SK-N-SH treated with all-trans-retinoic acid at 6 μM for 48 hours (cell line): ENCODE measurements at regions not wholly inside any gene's neighbourhood (a gene's known extent, or its start where the extent isn't known, plus 50 kb on each side); places are given as distances from the start of the nearest gene placed in this dataset.

ENCODE experiments used
- ATAC-seq: fragments of 200-7000 bp; cut with Tn5 transposase; 3 replicates; pipeline ENCODE4 v1.9.1; 2020; ENCODE audit warnings: mild to moderate bottlenecking, moderate library complexity
- ARNTL ChIP-seq: fragments of 450-650 bp; formaldehyde crosslinking; IDR thresholded peaks from 2 replicates; pipeline ENCODE4 v1.5.0; 2020; ENCODE audit warnings: low read depth, mild to moderate bottlenecking, moderate library complexity, borderline replicate concordance
- BACH2 ChIP-seq: fragments of 250-450 bp; sonication (Bioruptor Pico); IDR thresholded peaks from 2 replicates; pipeline ENCODE4 v1.9.0; 2021; ENCODE audit warnings: mild to moderate bottlenecking, borderline replicate concordance
- CSDC2 ChIP-seq: fragments of 250-450 bp; sonication (Bioruptor Pico); IDR thresholded peaks from 2 replicates; pipeline ENCODE4 v1.5.0; 2020; ENCODE audit warnings: mild to moderate bottlenecking, moderate library complexity
- ESRRG ChIP-seq: fragments of 250-450 bp; sonication (Bioruptor Pico); IDR thresholded peaks from 2 replicates; pipeline ENCODE4 v1.6.1; 2021; ENCODE audit warnings: mild to moderate bottlenecking
- GLIS3 ChIP-seq: fragments of 250-450 bp; sonication (Bioruptor Pico); IDR thresholded peaks from 2 replicates; pipeline ENCODE4 v1.5.0; 2020; ENCODE audit warnings: mild to moderate bottlenecking, moderate library complexity
- ISL1 ChIP-seq: fragments of 250-450 bp; sonication (Bioruptor Pico); IDR thresholded peaks from 2 replicates; pipeline ENCODE4 v2.1.2; 2022; ENCODE audit warnings: mild to moderate bottlenecking, moderate library complexity
- OSR1 ChIP-seq: fragments of 250-450 bp; sonication (Bioruptor Pico); IDR thresholded peaks from 2 replicates; pipeline ENCODE4 v1.8.0; 2022; ENCODE audit warnings: moderate library complexity, mild to moderate bottlenecking, inconsistent platforms
- PPARA ChIP-seq: fragments of 250-450 bp; sonication (Bioruptor Pico); IDR thresholded peaks from 2 replicates; pipeline ENCODE4 v1.5.0; 2020; ENCODE audit warnings: mild to moderate bottlenecking, borderline replicate concordance
- RARB ChIP-seq: fragments of 250-450 bp; sonication (Bioruptor Pico); IDR thresholded peaks from 2 replicates; pipeline ENCODE4 v1.8.0; 2021; ENCODE audit warnings: mild to moderate bottlenecking, moderate library complexity
- SNAI2 ChIP-seq: fragments of 250-450 bp; sonication (Bioruptor Pico); IDR thresholded peaks from 2 replicates; pipeline ENCODE4 v1.5.0; 2020; ENCODE audit warnings: mild to moderate bottlenecking, moderate library complexity
- TCF4 ChIP-seq: fragments of 250-450 bp; sonication (Bioruptor Pico); IDR thresholded peaks from 2 replicates; pipeline ENCODE4 v1.8.0; 2021; ENCODE audit warnings: mild to moderate bottlenecking, moderate library complexity, borderline replicate concordance
- TOX ChIP-seq: fragments of 250-450 bp; sonication (Bioruptor Pico); IDR thresholded peaks from 2 replicates; pipeline ENCODE4 v1.8.0; 2021; ENCODE audit warnings: mild to moderate bottlenecking, moderate library complexity, borderline replicate concordance
- ZC3H10 ChIP-seq: fragments of 250-450 bp; sonication (Bioruptor Pico); IDR thresholded peaks from 2 replicates; pipeline ENCODE4 v1.5.1; 2021; ENCODE audit warnings: mild to moderate bottlenecking, moderate library complexity
- ZFP3 ChIP-seq: fragments of 250-450 bp; sonication (Bioruptor Pico); IDR thresholded peaks from 2 replicates; pipeline ENCODE4 v1.5.0; 2020; ENCODE audit warnings: mild to moderate bottlenecking, moderate library complexity
- ZFP30 ChIP-seq: fragments of 450-650 bp; formaldehyde crosslinking; IDR thresholded peaks from 2 replicates; pipeline ENCODE4 v1.5.0; 2022; ENCODE audit warnings: mild to moderate bottlenecking, moderate library complexity
- ZNF565 ChIP-seq: fragments of 450-650 bp; formaldehyde crosslinking; conservative IDR thresholded peaks from 2 replicates; pipeline ENCODE4 v1.5.0; 2020; ENCODE audit warnings: low read depth, mild to moderate bottlenecking, moderate library complexity
- ZNF8 ChIP-seq: fragments of 450-650 bp; formaldehyde crosslinking; IDR thresholded peaks from 2 replicates; pipeline ENCODE4 v1.5.0; 2020; ENCODE audit warnings: mild to moderate bottlenecking, moderate library complexity
- TF ChIP-seq, protein P1 (sequence below): fragments of 250-450 bp; sonication (Bioruptor Pico); IDR thresholded peaks from 2 replicates; pipeline ENCODE4 v1.5.1; 2021; ENCODE audit warnings: mild to moderate bottlenecking, moderate library complexity
- TF ChIP-seq, protein P2 (sequence below): fragments of 250-450 bp; sonication (Bioruptor Pico); IDR thresholded peaks from 2 replicates; pipeline ENCODE4 v1.8.0; 2020; ENCODE audit warnings: mild to moderate bottlenecking, moderate library complexity, borderline replicate concordance
- TF ChIP-seq, protein P3 (sequence below): fragments of 250-450 bp; sonication (Bioruptor Pico); IDR thresholded peaks from 2 replicates; pipeline ENCODE4 v1.5.0; 2020; ENCODE audit warnings: mild to moderate bottlenecking, moderate library complexity
- TF ChIP-seq, protein P4 (sequence below): fragments of 250-450 bp; sonication (Bioruptor Pico); IDR thresholded peaks from 2 replicates; pipeline ENCODE4 v1.5.1; 2020; ENCODE audit warnings: low read depth, mild to moderate bottlenecking, moderate library complexity
- TF ChIP-seq, protein P5 (sequence below): fragments of 250-450 bp; sonication (Bioruptor Pico); IDR thresholded peaks from 2 replicates; pipeline ENCODE4 v1.8.0; 2021; ENCODE audit warnings: low read depth, mild to moderate bottlenecking, moderate library complexity, borderline replicate concordance

DNA sequence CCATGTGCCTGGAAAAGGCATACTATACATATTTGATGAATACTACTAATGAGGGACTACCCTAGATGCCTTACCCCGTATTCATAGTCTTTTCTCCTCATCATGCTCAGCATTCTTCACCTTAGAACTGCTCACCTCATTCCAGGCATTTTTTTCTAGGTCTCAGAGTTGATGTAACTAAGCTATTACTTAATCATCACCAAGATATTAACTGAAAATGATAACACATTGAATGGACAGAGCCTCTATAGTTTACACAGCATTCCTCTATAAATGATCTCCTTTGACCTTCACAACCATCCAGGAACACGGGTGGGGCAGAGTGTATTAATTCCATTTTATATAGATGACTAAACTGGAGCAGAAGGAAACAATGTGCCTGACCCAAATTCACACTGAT, 174.1 kb upstream of the DPH6 start (continued):
- TF ChIP-seq ARNTL (CRISPR knock-in tag): no peak
- no peak for TF ChIP-seq PPARA (CRISPR knock-in tag)
- TF ChIP-seq, protein P1, sequence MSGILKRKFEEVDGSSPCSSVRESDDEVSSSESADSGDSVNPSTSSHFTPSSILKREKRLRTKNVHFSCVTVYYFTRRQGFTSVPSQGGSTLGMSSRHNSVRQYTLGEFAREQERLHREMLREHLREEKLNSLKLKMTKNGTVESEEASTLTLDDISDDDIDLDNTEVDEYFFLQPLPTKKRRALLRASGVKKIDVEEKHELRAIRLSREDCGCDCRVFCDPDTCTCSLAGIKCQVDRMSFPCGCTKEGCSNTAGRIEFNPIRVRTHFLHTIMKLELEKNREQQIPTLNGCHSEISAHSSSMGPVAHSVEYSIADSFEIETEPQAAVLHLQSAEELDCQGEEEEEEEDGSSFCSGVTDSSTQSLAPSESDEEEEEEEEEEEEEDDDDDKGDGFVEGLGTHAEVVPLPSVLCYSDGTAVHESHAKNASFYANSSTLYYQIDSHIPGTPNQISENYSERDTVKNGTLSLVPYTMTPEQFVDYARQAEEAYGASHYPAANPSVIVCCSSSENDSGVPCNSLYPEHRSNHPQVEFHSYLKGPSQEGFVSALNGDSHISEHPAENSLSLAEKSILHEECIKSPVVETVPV: no peak
- TF ChIP-seq ZC3H10: no peak
- no peak for TF ChIP-seq ESRRG (CRISPR knock-in tag)
- no peak for TF ChIP-seq ZFP3 (CRISPR knock-in tag)
- TF ChIP-seq, all 23 proteins: peak for 0

DNA sequence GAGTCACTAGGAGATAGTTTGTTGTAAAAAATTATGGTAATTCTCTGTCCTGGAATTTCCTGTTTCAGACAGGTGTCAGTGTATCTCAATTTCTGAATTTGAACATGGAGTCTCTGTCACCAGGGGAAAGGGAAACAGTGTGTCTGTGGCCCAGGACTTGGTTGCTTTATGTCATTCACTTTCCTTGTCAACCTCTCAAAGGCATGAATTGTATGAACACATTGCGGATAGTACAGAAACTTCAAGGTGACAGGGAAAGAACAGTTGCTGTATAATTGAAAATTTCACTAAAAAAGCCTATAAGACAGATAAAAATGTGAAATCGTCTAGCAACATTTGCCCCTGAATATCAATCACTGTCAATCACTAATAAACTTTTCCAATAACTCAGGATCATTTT, 175.0 kb upstream of the DPH6 start:
- TF ChIP-seq CSDC2 (CRISPR knock-in tag) (no peak), ZFP3 (CRISPR knock-in tag) (no peak), ZNF8 (CRISPR knock-in tag) (no peak), OSR1 (CRISPR knock-in tag) (no peak), ZFP30 (CRISPR knock-in tag) (no peak), TOX (CRISPR knock-in tag) (no peak), SNAI2 (CRISPR knock-in tag) (no peak), ARNTL (CRISPR knock-in tag) (no peak), ISL1 (no peak), ZNF565 (no peak), RARB (CRISPR knock-in tag) (no peak), PPARA (CRISPR knock-in tag) (no peak), TCF4 (CRISPR knock-in tag) (no peak), BACH2 (CRISPR knock-in tag) (no peak), GLIS3 (CRISPR knock-in tag) (no peak)
- TF ChIP-seq, protein P2, sequence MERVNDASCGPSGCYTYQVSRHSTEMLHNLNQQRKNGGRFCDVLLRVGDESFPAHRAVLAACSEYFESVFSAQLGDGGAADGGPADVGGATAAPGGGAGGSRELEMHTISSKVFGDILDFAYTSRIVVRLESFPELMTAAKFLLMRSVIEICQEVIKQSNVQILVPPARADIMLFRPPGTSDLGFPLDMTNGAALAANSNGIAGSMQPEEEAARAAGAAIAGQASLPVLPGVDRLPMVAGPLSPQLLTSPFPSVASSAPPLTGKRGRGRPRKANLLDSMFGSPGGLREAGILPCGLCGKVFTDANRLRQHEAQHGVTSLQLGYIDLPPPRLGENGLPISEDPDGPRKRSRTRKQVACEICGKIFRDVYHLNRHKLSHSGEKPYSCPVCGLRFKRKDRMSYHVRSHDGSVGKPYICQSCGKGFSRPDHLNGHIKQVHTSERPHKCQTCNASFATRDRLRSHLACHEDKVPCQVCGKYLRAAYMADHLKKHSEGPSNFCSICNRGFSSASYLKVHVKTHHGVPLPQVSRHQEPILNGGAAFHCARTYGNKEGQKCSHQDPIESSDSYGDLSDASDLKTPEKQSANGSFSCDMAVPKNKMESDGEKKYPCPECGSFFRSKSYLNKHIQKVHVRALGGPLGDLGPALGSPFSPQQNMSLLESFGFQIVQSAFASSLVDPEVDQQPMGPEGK (CRISPR knock-in tag): no peak
- TF ChIP-seq, protein P3, sequence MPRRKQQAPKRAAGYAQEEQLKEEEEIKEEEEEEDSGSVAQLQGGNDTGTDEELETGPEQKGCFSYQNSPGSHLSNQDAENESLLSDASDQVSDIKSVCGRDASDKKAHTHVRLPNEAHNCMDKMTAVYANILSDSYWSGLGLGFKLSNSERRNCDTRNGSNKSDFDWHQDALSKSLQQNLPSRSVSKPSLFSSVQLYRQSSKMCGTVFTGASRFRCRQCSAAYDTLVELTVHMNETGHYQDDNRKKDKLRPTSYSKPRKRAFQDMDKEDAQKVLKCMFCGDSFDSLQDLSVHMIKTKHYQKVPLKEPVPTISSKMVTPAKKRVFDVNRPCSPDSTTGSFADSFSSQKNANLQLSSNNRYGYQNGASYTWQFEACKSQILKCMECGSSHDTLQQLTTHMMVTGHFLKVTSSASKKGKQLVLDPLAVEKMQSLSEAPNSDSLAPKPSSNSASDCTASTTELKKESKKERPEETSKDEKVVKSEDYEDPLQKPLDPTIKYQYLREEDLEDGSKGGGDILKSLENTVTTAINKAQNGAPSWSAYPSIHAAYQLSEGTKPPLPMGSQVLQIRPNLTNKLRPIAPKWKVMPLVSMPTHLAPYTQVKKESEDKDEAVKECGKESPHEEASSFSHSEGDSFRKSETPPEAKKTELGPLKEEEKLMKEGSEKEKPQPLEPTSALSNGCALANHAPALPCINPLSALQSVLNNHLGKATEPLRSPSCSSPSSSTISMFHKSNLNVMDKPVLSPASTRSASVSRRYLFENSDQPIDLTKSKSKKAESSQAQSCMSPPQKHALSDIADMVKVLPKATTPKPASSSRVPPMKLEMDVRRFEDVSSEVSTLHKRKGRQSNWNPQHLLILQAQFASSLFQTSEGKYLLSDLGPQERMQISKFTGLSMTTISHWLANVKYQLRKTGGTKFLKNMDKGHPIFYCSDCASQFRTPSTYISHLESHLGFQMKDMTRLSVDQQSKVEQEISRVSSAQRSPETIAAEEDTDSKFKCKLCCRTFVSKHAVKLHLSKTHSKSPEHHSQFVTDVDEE (CRISPR knock-in tag): no peak
- TF ChIP-seq, protein P4, sequence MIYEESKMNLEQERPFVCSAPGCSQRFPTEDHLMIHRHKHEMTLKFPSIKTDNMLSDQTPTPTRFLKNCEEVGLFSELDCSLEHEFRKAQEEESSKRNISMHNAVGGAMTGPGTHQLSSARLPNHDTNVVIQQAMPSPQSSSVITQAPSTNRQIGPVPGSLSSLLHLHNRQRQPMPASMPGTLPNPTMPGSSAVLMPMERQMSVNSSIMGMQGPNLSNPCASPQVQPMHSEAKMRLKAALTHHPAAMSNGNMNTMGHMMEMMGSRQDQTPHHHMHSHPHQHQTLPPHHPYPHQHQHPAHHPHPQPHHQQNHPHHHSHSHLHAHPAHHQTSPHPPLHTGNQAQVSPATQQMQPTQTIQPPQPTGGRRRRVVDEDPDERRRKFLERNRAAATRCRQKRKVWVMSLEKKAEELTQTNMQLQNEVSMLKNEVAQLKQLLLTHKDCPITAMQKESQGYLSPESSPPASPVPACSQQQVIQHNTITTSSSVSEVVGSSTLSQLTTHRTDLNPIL (CRISPR knock-in tag): no peak
- ATAC-seq: no peak

DNA sequence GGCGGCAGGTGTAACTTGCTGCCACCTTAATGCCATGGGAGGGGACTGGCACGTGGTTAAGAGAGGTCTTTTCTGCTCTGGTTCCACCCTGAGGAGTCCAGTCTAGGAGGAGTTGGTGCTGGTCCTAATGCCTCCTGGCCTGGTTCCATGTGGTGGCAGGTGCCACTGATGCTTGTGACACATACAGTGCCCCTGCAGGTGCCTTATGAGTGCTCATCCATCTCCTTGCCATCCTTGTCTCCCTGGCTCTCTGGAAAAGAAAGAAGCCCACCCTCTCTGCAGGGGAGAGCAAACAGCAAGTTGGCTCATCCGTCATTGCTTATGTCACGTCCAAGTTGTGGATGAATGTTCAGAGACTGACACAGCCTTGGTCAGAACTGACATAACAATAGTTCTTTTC, 175.8 kb upstream of the DPH6 start:
- TF ChIP-seq TCF4 (CRISPR knock-in tag) (no peak), ZFP3 (CRISPR knock-in tag) (no peak), ZC3H10 (no peak), ESRRG (CRISPR knock-in tag) (no peak), GLIS3 (CRISPR knock-in tag) (no peak), ISL1 (no peak), PPARA (CRISPR knock-in tag) (no peak), OSR1 (CRISPR knock-in tag) (no peak), RARB (CRISPR knock-in tag) (no peak), ZNF565 (no peak), TOX (CRISPR knock-in tag) (no peak), BACH2 (CRISPR knock-in tag) (no peak), ZNF8 (CRISPR knock-in tag) (no peak)
- TF ChIP-seq, protein P4 (CRISPR knock-in tag): no peak
- TF ChIP-seq, protein P5, sequence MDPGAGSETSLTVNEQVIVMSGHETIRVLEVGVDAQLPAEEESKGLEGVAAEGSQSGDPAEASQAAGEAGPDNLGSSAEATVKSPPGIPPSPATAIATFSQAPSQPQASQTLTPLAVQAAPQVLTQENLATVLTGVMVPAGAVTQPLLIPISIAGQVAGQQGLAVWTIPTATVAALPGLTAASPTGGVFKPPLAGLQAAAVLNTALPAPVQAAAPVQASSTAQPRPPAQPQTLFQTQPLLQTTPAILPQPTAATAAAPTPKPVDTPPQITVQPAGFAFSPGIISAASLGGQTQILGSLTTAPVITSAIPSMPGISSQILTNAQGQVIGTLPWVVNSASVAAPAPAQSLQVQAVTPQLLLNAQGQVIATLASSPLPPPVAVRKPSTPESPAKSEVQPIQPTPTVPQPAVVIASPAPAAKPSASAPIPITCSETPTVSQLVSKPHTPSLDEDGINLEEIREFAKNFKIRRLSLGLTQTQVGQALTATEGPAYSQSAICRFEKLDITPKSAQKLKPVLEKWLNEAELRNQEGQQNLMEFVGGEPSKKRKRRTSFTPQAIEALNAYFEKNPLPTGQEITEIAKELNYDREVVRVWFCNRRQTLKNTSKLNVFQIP (CRISPR knock-in tag): no peak
- TF ChIP-seq, protein P2 (CRISPR knock-in tag): no peak
- TF ChIP-seq, protein P1: no peak
- TF ChIP-seq, all 23 proteins: peak for 0
- ATAC-seq: no peak
